OCI-LY7 (cell line): ENCODE measurements at regions not wholly inside any gene's neighbourhood (a gene's known extent, or its start where the extent isn't known, plus 50 kb on each side); places are given as distances from the start of the nearest gene placed in this dataset.

ENCODE experiments used
- BruUV-seq: library from RNA; stranded (reverse); fragments of 400-500 nt; replicated peaks from 2 replicates; lab custom pipeline; 2021; lab: Mats Ljungman, UMichigan
- CTCF ChIA-PET: fragments of 300-600 bp; sonication (Branson Sonifier 250); formaldehyde crosslinking; loops from one replicate; lab custom pipeline; 2022; ENCODE audit warnings: antibody characterized with exemption; ENCODE audit not compliant: unreplicated experiment; lab: Charles Lee
- POLR2A ChIA-PET: fragments of 300-600 bp; sonication (Branson Sonifier 250); formaldehyde crosslinking; loops from one replicate; lab custom pipeline; 2022; ENCODE audit warnings: antibody characterized with exemption; lab: Charles Lee
- DNase-seq: peaks from one replicate; pipeline ENCODE4 v3.0.0-alpha.2; 2015; ENCODE audit warnings: low spot score
- H2AFZ ChIP-seq: fragments of 200-600 bp; sonication (generic), shearing (Covaris generic); 2 replicates; pipeline ENCODE4 v1.6.1; 2014; ENCODE audit warnings: mild to moderate bottlenecking, antibody characterized with exemption, low read length, moderate library complexity
- H3K27ac ChIP-seq: fragments of 200-600 bp; sonication (generic); 2 replicates; pipeline ENCODE4 v1.5.1; 2014; ENCODE audit warnings: mixed run types, low read depth, mild to moderate bottlenecking, moderate library complexity, low read length, inconsistent platforms; ENCODE audit not compliant: poor library complexity, severe bottlenecking
- H3K36me3 ChIP-seq: fragments of 200-600 bp; sonication (generic); 2 replicates; pipeline ENCODE4 v1.6.1; 2014; ENCODE audit warnings: mild to moderate bottlenecking, antibody characterized with exemption, low read length, moderate library complexity, mixed read lengths; ENCODE audit not compliant: insufficient read depth
- H3K4me1 ChIP-seq: fragments of 200-600 bp; sonication (generic); 2 replicates; pipeline ENCODE4 v1.5.1; 2014; ENCODE audit warnings: mild to moderate bottlenecking, low read length; ENCODE audit not compliant: insufficient read depth, poor library complexity, severe bottlenecking
- H3K4me2 ChIP-seq: fragments of 200-600 bp; sonication (generic); 2 replicates; pipeline ENCODE4 v1.6.1; 2014; ENCODE audit warnings: mild to moderate bottlenecking, low read length
- H3K4me3 ChIP-seq: fragments of 200-600 bp; sonication (generic); 2 replicates; pipeline ENCODE4 v1.5.1; 2014; ENCODE audit warnings: mild to moderate bottlenecking, low read depth, low read length; ENCODE audit not compliant: poor library complexity, severe bottlenecking
- H3K79me2 ChIP-seq: fragments of 200-600 bp; sonication (generic); 2 replicates; pipeline ENCODE4 v1.6.1; 2016; ENCODE audit warnings: low read depth, mild to moderate bottlenecking, low read length, moderate library complexity, mixed read lengths; ENCODE audit not compliant: insufficient read depth
- H3K9me2 ChIP-seq: fragments of 200-600 bp; sonication (generic); 2 replicates; pipeline ENCODE4 v1.6.1; 2016; ENCODE audit warnings: mild to moderate bottlenecking, low read length, mixed read lengths; ENCODE audit not compliant: insufficient read depth
- H3K9me3 ChIP-seq: fragments of 200-600 bp; sonication (generic); 2 replicates; pipeline ENCODE4 v1.6.1; 2014; ENCODE audit warnings: mild to moderate bottlenecking, mixed run types, low read length, mixed read lengths
- H4K20me1 ChIP-seq: fragments of 200-600 bp; sonication (generic); 2 replicates; pipeline ENCODE4 v1.6.1; 2014; ENCODE audit warnings: mild to moderate bottlenecking, antibody characterized with exemption, low read length, moderate library complexity, mixed read lengths; ENCODE audit not compliant: insufficient read depth
- CTCF ChIP-seq: fragments of 200-600 bp; sonication (generic); conservative IDR thresholded peaks from 2 replicates; pipeline ENCODE4 v1.5.1; 2014; ENCODE audit warnings: mild to moderate bottlenecking, antibody characterized with exemption, low read length, moderate library complexity, mixed read lengths
- EZH2phosphoT487 ChIP-seq: fragments of 200-600 bp; sonication (generic); IDR thresholded peaks from 2 replicates; pipeline ENCODE4 v1.6.1; 2018; ENCODE audit warnings: low read depth, borderline replicate concordance, mild to moderate bottlenecking, mixed run types, antibody characterized with exemption, low read length, moderate library complexity, mixed read lengths
- intact Hi-C: fragments of 100-400 bp; cut with micrococcal nuclease; formaldehyde crosslinking; loops from one replicate; pipeline ENCODE4 v1.10.0; 2022; ENCODE audit not compliant: unreplicated experiment

- BruUV-seq = no TSS peak
- H3K27ac ChIP-seq = peak overlapping the region; percentile 14
- H3K79me2 ChIP-seq = peaks cover 12% of the 10 kb centered on the region; the same call in 1 of the 2 replicates
- intact Hi-C loops = loop anchor here (1.0 to 5.0 kb wide), 4 partner anchors 48 to 338 kb away; partner anchors contain the start of genes ABHD5 and TCAIM
- POLR2A ChIA-PET = interaction anchor here (0.9 to 1.4 kb wide), 2 partner anchors 9 to 46 kb away, joined by 3 read pairs; no protein-coding TSS in a partner anchor
- no peaks in the 10 kb centered on the region for H3K9me3 ChIP-seq
- H2AFZ ChIP-seq = peak overlapping the region; percentile 46
- no peaks in the 10 kb centered on the region for H3K36me3 ChIP-seq
- CTCF ChIA-PET = no interaction called here
- no peaks in the 10 kb centered on the region for H3K9me2 ChIP-seq
- TF ChIP-seq CTCF (no peak), EZH2phosphoT487 (no peak)
- peak overlapping the region; percentile 83 for H3K4me2 ChIP-seq
- peak; percentile 92 for DNase-seq
- H3K4me1 ChIP-seq = peaks cover 52% of the 10 kb centered on the region
- H3K4me3 ChIP-seq = peak overlapping the region; percentile 93
- no peaks in the 10 kb centered on the region for H4K20me1 ChIP-seq
These were observed 242.6 kb upstream of the TOPAZ1 start for GRCh38 chr3:43998836-43999727.

- H2AFZ ChIP-seq = peak overlapping the region; percentile 46
- H3K4me3 ChIP-seq = peak overlapping the region; percentile 93
- peaks cover 48% of the 10 kb centered on the region for H3K4me1 ChIP-seq
- no peaks in the 10 kb centered on the region for H3K9me3 ChIP-seq
- intact Hi-C loops = loop anchor here (1.0 to 5.0 kb wide), 4 partner anchors 47 to 337 kb away; partner anchors contain the start of genes ABHD5 and TCAIM
- DNase-seq = peak; percentile 16
- TF ChIP-seq EZH2phosphoT487 = no peak
- peaks cover 12% of the 10 kb centered on the region; the same call in 1 of the 2 replicates for H3K79me2 ChIP-seq
- H3K4me2 ChIP-seq = peak overlapping the region; percentile 83
- peaks cover 6% of the 10 kb centered on the region; the same call in 1 of the 2 replicates for H3K36me3 ChIP-seq
- CTCF ChIA-PET = no interaction called here
- no peak overlapping the region for H3K27ac ChIP-seq
- H4K20me1 ChIP-seq = no peaks in the 10 kb centered on the region
- BruUV-seq = no TSS peak
- POLR2A ChIA-PET = interaction anchor here (0.9 to 1.4 kb wide), 3 partner anchors 9 to 58 kb away, joined by 3 read pairs; no protein-coding TSS in a partner anchor
- no peaks in the 10 kb centered on the region for H3K9me2 ChIP-seq
These were observed 241.9 kb upstream of the TOPAZ1 start for GRCh38 chr3:43999728-44000319.

- Histone ChIP-seq H3K36me3 (peaks cover 6% of the 10 kb centered on the region; the same call in 1 of the 2 replicates), H3K4me3 (peak overlapping the region; percentile 93), H3K4me1 (peaks cover 45% of the 10 kb centered on the region), H2AFZ (no peak overlapping the region), H3K27ac (no peak overlapping the region), H4K20me1 (no peaks in the 10 kb centered on the region), H3K9me2 (no peaks in the 10 kb centered on the region), H3K9me3 (no peaks in the 10 kb centered on the region), H3K79me2 (peaks cover 12% of the 10 kb centered on the region; the same call in 1 of the 2 replicates), H3K4me2 (peak overlapping the region; percentile 83)
- no TSS peak for BruUV-seq
- ChIA-PET CTCF (no interaction called here), POLR2A (interaction anchor here (0.9 to 1.4 kb wide), 4 partner anchors 8 to 132 kb away, joined by 3 to 4 read pairs (median 3); no protein-coding TSS in a partner anchor)
- intact Hi-C loops = no loop called here
- DNase-seq = peak; percentile 13
- no peak for TF ChIP-seq CTCF
- no peak for TF ChIP-seq EZH2phosphoT487
These were observed 241.1 kb upstream of the TOPAZ1 start for GRCh38 chr3:44000586-44000985.
